Activated CD4-positive, alpha-beta T cell treated with anti-CD3 and anti-CD28 coated beads, Interleukin-2, amount 50 U/mL, for 1 hour (primary cell): ENCODE measurements at regions not wholly inside any gene's neighbourhood (a gene's known extent, or its start where the extent isn't known, plus 50 kb on each side); places are given as distances from the start of the nearest gene placed in this dataset.
"Not testable (repeated sequence)": the region's sequence is repeated elsewhere in the genome, so short reads cannot be mapped to it uniquely, and the experiment has no call there.

ENCODE experiments used
- DNase-seq: peaks from one replicate; pipeline ENCODE4 v3.0.0-alpha.2; 2020

DNA sequence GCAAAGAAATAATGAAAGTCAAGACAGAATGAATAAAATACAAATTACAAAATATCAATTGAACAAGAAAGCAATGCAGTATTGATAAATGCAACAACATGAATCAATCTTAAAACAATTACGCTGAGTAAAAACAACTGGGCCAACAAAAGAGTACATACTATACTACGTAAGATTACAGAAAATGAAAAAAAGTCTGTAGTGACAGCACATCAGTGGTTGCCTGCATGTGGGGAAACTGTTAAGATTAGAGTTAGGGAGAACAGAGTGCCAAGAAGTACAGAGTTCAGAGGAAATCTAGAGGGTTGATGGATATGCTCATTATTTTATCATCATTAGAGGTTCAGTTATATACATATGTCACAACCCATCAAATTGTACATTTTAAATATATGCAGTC, 706.6 kb upstream of the ACO1 start:
- no peak for DNase-seq

- DNase-seq = no peak
Measured at GRCh38 chr9:31683116-31683515, 701.3 kb upstream of the ACO1 start.

DNA sequence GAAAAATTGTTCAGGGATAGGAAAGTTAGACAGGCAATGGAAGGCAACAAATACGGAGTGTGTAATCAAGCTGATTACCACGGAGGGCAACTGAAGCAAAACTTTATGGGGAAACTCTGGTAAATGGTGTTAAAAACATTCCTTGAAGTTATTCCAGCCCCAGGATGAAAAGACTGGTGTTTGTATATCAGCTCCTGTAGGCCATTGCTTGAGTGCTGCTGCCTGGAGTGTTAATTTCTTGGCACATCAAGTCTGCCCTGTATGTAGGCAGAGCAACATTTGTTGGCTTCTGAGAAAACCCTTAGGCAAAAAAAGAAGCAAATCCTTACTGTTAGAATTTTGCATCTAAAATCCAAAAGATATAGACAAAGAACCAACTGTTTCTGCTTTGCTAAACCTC, 686.5 kb upstream of the ACO1 start:
- no peak for DNase-seq

DNA sequence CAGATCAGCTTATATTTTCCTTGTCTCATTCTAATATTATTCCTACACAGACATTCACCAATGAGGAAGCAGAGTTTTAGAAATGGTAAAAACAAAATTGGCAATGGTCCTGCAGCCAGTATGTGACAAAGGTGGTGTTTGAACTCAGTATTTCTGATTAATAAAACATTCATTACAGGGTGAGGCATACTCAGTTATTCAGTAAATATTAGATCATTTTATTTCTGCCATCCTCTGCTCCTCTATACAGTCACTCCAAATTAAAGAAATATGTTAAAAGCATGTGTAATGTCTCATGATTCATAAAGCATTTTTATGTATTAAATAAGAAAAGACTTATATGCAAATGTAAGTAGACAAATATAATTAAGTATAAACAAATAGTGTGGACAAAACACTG, 684.6 kb upstream of the ACO1 start:
- DNase-seq = no peak

DNA sequence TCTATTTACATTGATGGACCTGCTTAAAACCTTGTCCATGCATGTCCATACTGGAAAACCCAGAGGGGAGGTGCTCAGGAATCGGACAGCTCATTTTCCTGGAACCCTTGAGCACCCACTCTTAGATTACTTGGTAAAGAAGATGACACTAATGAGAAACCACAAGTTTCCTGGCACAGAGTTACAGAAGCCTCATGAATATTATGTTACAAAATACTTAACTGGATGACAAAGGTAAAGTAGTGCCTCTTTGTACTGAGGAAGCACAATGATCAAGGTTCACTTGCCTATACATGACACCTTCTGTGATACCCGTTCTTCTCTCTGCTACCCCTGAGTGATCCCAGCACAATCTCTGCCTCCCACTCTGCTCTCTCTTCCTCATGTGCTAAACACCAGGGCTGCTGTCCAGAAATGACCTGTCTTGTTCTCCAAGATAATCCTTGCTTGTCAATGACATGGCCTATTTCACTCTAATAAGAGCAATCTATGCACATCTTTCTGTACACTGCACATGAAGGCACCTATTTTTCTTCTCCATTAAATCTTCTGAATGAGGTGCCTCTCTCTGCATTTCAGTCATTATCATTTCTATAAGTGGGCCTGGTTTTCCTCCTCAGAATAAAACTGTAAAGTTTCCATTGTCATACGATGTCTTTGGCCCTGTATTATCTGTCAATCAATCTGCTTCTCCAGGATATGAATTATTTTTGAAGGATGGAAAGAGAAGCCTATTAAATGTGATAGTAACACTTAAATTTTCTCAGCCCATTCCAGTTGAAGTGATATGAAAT, 684.0 kb upstream of the ACO1 start:
- DNase-seq = no peak

DNA sequence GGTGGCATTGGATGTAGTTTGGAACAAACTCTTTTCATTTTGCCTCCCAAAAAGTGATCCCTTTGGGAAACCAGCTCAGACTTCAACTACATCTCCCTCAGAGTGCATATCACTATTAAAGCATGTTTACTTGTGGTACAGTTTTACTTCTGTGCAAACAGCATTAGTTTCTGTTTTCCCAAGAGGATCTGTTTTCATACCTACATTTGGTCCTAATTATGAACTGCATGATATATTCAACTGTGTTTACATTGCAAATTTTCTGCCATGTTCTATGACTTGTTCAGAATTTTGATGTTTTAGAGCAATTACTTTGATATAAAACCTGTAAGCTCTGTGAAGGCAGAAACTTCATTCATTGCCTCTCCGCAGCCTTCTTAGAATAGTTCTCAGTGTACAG, 681.5 kb upstream of the ACO1 start:
- DNase-seq = no peak

GRCh38 chr9:31715250-31715649, 669.2 kb upstream of the ACO1 start:
- DNase-seq = no peak

GRCh38 chr9:31719262-31719661, 665.2 kb upstream of the ACO1 start:
- DNase-seq = no peak

DNA sequence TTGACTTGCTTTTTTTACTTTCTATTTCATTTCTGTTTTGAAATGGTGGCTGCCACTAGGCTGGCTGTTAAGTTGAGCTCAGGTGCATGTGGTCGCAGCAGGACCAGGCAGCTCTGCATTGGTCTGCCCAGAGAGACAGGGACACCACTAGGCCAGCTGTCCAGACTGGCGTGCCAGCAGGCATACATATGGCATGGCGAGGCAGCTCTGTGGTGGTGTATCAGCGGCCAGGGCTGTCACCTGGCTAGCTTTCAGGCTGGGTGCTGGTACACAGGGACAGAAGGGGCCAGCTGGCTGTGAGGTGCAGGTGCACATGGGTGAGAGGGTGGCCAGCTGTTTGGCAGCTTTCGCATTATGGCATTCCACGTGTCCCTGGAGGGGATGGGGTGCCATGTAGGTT, 654.0 kb upstream of the ACO1 start:
- DNase-seq = no peak

GRCh38 chr9:31733166-31733565, 651.3 kb upstream of the ACO1 start:
- no peak for DNase-seq

- no peak for DNase-seq
Measured at GRCh38 chr9:31736581-31737179, 647.8 kb upstream of the ACO1 start.

- no peak for DNase-seq
Measured at GRCh38 chr9:31740705-31741104, 643.7 kb upstream of the ACO1 start.

GRCh38 chr9:31744589-31744988, 639.9 kb upstream of the ACO1 start:
- DNase-seq = no peak

GRCh38 chr9:31745468-31745867, 639.0 kb upstream of the ACO1 start:
- no peak for DNase-seq

- no peak for DNase-seq
Measured at GRCh38 chr9:31745886-31746285, 638.6 kb upstream of the ACO1 start.

GRCh38 chr9:31753756-31754155, 630.7 kb upstream of the ACO1 start:
- DNase-seq = no peak

- no peak for DNase-seq
Measured at GRCh38 chr9:31759703-31760102, 624.7 kb upstream of the ACO1 start.

DNA sequence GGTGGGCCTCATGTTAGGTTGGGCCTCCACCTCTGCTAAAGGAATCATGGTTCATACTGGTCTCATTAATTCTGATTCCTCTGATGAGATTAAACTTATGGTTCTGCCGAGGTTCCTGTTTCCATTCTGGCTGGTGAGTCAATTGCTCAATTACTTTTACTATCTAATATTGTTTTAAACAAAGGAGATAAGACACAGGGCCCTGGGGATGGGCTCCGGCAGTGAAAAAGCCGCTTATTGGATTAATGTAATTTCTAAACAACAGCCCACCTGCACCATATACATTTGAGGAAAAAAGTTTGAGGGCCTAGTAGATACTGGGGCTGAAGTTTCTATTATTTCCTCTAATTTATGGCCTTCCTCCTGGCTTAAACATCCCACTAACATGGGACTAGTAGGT, 610.4 kb upstream of the ACO1 start:
- not testable (repeated sequence) for DNase-seq

- no peak for DNase-seq
Measured at GRCh38 chr9:31774571-31774970, 609.9 kb upstream of the ACO1 start.

- DNase-seq = no peak
Measured at GRCh38 chr9:31776471-31776870, 608.0 kb upstream of the ACO1 start.

DNA sequence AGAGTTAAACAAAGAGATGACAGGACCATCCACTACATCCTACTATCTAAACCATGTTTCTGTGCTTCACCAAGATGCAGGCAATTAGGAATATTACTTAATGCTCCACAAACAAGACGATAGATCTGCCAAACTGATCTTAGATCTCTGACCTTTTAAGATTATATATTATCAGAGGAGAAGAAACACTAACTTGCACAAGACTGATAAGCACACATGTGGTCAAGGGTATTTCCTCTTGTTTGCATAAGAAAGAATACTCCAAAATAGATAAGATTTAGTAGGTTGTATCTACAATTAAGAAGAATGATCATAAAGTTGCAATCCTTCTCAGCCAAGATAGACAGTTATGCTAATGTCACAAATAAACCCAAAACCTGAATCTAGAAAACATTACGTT, 601.0 kb upstream of the ACO1 start:
- DNase-seq = no peak

- DNase-seq = no peak
Measured at GRCh38 chr9:31790720-31791119, 593.7 kb upstream of the ACO1 start.

- DNase-seq = no peak
Measured at GRCh38 chr9:31799953-31800609, 584.4 kb upstream of the ACO1 start.

- DNase-seq = no peak
Measured at GRCh38 chr9:31807574-31808256, 576.7 kb upstream of the ACO1 start.
